HG02759 (cell line): ENCODE measurements at regions not wholly inside any gene's neighbourhood (a gene's known extent, or its start where the extent isn't known, plus 50 kb on each side); places are given as distances from the start of the nearest gene placed in this dataset.
A peak's percentile ranks its signal among the peaks of the same experiment; 100 is the strongest.
"Not testable (repeated sequence)": the region's sequence is repeated elsewhere in the genome, so short reads cannot be mapped to it uniquely, and the experiment has no call there.

Experiments
- ATAC-seq: cut with Tn5 transposase; IDR thresholded peaks from one replicate; pipeline ENCODE4 v1.9.1; 2021; ENCODE audit warnings: mild to moderate bottlenecking, moderate library complexity; ENCODE audit not compliant: unreplicated experiment

- ATAC-seq = no peak
Observed at GRCh38 chr12:13570005-13570694, 373.6 kb downstream of the EMP1 start.

GRCh38 chr12:13566292-13566691 is 369.8 kb downstream of the EMP1 start:
- no peak for ATAC-seq

- no peak for ATAC-seq
Observed at GRCh38 chr12:13564266-13564810, 367.8 kb downstream of the EMP1 start.

GRCh38 chr12:13563743-13564125 is 367.2 kb downstream of the EMP1 start:
- ATAC-seq = no peak

- ATAC-seq = no peak
Observed at GRCh38 chr12:13562915-13563742, 366.6 kb downstream of the EMP1 start.

GRCh38 chr12:13561923-13562322 is 365.4 kb downstream of the EMP1 start:
- ATAC-seq = no peak

- no peak for ATAC-seq
Observed at GRCh38 chr12:13559318-13559978, 362.9 kb downstream of the EMP1 start.

- no peak for ATAC-seq
Observed at GRCh38 chr12:13552830-13553229, 356.3 kb downstream of the EMP1 start.

- no peak for ATAC-seq
Observed at GRCh38 chr12:13547283-13547682, 350.8 kb downstream of the EMP1 start.

- ATAC-seq = no peak
Observed at GRCh38 chr12:13546231-13546630, 349.7 kb downstream of the EMP1 start.

GRCh38 chr12:13539051-13539450 is 342.5 kb downstream of the EMP1 start:
- no peak for ATAC-seq

- no peak for ATAC-seq
Observed at GRCh38 chr12:13538136-13538535, 341.6 kb downstream of the EMP1 start.

- no peak for ATAC-seq
Observed at GRCh38 chr12:13537623-13538022, 341.1 kb downstream of the EMP1 start.

GRCh38 chr12:13536219-13536910 is 339.8 kb downstream of the EMP1 start:
- peak; percentile 97 for ATAC-seq

- ATAC-seq = no peak
Observed at GRCh38 chr12:13534645-13535398, 338.3 kb downstream of the EMP1 start.

GRCh38 chr12:13534242-13534641 is 337.7 kb downstream of the EMP1 start:
- no peak for ATAC-seq

GRCh38 chr12:13530966-13531365 is 334.4 kb downstream of the EMP1 start:
- ATAC-seq = no peak

- not testable (repeated sequence) for ATAC-seq
Observed at GRCh38 chr12:13526185-13526921, 329.8 kb downstream of the EMP1 start.

GRCh38 chr12:13523536-13524307 is 327.2 kb downstream of the EMP1 start:
- no peak for ATAC-seq
